HCT116 (cell line): ENCODE measurements at regions not wholly inside any gene's neighbourhood (a gene's known extent, or its start where the extent isn't known, plus 50 kb on each side); places are given as distances from the start of the nearest gene placed in this dataset.

Source experiments
- ATAC-seq: fragments of 200-7000 bp; cut with Tn5 transposase; 2 replicates; pipeline ENCODE4 v1.9.1; 2020; ENCODE audit warnings: mild to moderate bottlenecking, moderate library complexity
- BruUV-seq: library from RNA; stranded (reverse); fragments of 400-500 nt; replicated peaks from 2 replicates; lab custom pipeline; 2021; lab: Mats Ljungman, UMichigan
- CTCF ChIA-PET: fragments of 300-600 bp; sonication (Branson Sonifier 250); formaldehyde crosslinking; loops from one replicate; lab custom pipeline; 2021; ENCODE audit warnings: antibody characterized with exemption; lab: Charles Lee
- POLR2A ChIA-PET: fragments of 300-600, 350-600 bp; sonication (Branson Sonifier 250); formaldehyde crosslinking; loops from one replicate; lab custom pipeline; 2021; ENCODE audit warnings: antibody characterized with exemption; lab: Charles Lee
- RAD21 ChIA-PET, 2 experiments: fragments of 300-600 bp; sonication (Branson Sonifier 250); formaldehyde crosslinking; loops; one replicate each; lab custom pipeline; 2023; ENCODE audit warnings: low total read pairs in 2 of 2; ENCODE audit not compliant: uncharacterized antibody in 2 of 2, unreplicated experiment in 2 of 2, low non-redundant PET in 1 of 2; lab: Charles Lee
- DNase-seq: peaks from one replicate; pipeline ENCODE4 v3.0.0-alpha.2; 2010; ENCODE audit warnings: low read depth, low spot score
- H2AFZ ChIP-seq: fragments of 200-600 bp; shearing (Covaris generic), sonication (generic); 2 replicates; pipeline ENCODE4 v1.6.1; 2017; ENCODE audit warnings: low read depth, mixed run types, mixed read lengths, antibody characterized with exemption, low read length; ENCODE audit not compliant: poor library complexity, severe bottlenecking
- H3K27ac ChIP-seq: 2 replicates; pipeline ENCODE4 v1.5.1; 2012; ENCODE audit warnings: low read depth, low read length
- H3K27me3 ChIP-seq: fragments of 200-600 bp; sonication (generic); 2 replicates; pipeline ENCODE4 v1.6.1; 2016; ENCODE audit warnings: mixed run types, low read length, mixed read lengths; ENCODE audit not compliant: insufficient read depth
- H3K36me3 ChIP-seq, 2 experiments: fragments of 200-500 bp in 1 of 2; fragments of 200-600 bp in 1 of 2; sonication (Bioruptor generic) in 1 of 2; sonication (generic) in 1 of 2; 2 replicates each; pipeline versions ENCODE4 v1.5.1 to v1.6.1; 2014 to 2016; ENCODE audit warnings: low read length in 2 of 2, inconsistent platforms in 1 of 2, mixed read lengths in 1 of 2, mixed run types in 1 of 2; ENCODE audit not compliant: insufficient read depth in 2 of 2, control insufficient read depth in 1 of 2
- H3K4me1 ChIP-seq, 2 experiments: fragments of 200-600 bp in 1 of 2; sonication (generic) in 1 of 2; 2 replicates each; pipeline versions ENCODE4 v1.5.1 to v1.6.1; 2012 to 2017; ENCODE audit warnings: low read length in 2 of 2, inconsistent platforms in 1 of 2, mild to moderate bottlenecking in 1 of 2, mixed read lengths in 1 of 2, mixed run types in 1 of 2, moderate library complexity in 1 of 2; ENCODE audit not compliant: insufficient read depth in 2 of 2, control insufficient read depth in 1 of 2
- H3K4me2 ChIP-seq: fragments of 200-600 bp; sonication (generic); 2 replicates; pipeline ENCODE4 v1.6.1; 2017; ENCODE audit warnings: mixed run types, low read length, mixed read lengths
- H3K4me3 ChIP-seq, 2 experiments: fragments of 200-600 bp in 1 of 2; sonication (generic) in 1 of 2; replicated peaks in 1 of 2; 2 replicates each; pipeline ENCODE4 v1.5.1; 2011 to 2016; ENCODE audit warnings: low read length in 2 of 2, control low read depth in 1 of 2, low read depth in 1 of 2, mild to moderate bottlenecking in 1 of 2, mixed read lengths in 1 of 2, mixed run types in 1 of 2
- H3K79me2 ChIP-seq: fragments of 200-600 bp; sonication (generic); 2 replicates; pipeline ENCODE4 v1.6.1; 2017; ENCODE audit warnings: mild to moderate bottlenecking, mixed run types, low read length, moderate library complexity, mixed read lengths; ENCODE audit not compliant: insufficient read depth
- H3K9ac ChIP-seq: fragments of 200-600 bp; sonication (generic); 2 replicates; pipeline ENCODE4 v1.6.1; 2016; ENCODE audit warnings: low read length, mixed read lengths
- H3K9me2 ChIP-seq: fragments of 200-600 bp; sonication (generic), shearing (Covaris generic); 2 replicates; pipeline ENCODE4 v1.6.1; 2017; ENCODE audit warnings: mixed run types, mild to moderate bottlenecking, moderate library complexity; ENCODE audit not compliant: insufficient read depth
- H3K9me3 ChIP-seq, 2 experiments: fragments of 200-500 bp in 1 of 2; fragments of 200-600 bp in 1 of 2; sonication (Bioruptor generic) in 1 of 2; sonication (generic) in 1 of 2; 2 replicates each; pipeline ENCODE4 v1.6.1; 2014 to 2017; ENCODE audit warnings: low read length in 2 of 2, mixed read lengths in 2 of 2, inconsistent platforms in 1 of 2, low read depth in 1 of 2, mild to moderate bottlenecking in 1 of 2, mixed run types in 1 of 2, moderate library complexity in 1 of 2; ENCODE audit not compliant: control insufficient read depth in 1 of 2, insufficient read depth in 1 of 2
- H4K20me1 ChIP-seq: fragments of 200-600 bp; sonication (generic), shearing (Covaris generic); 2 replicates; pipeline ENCODE4 v1.6.1; 2017; ENCODE audit warnings: mixed run types, mild to moderate bottlenecking, moderate library complexity; ENCODE audit not compliant: insufficient read depth
- EGR1 ChIP-seq: IDR thresholded peaks from 2 replicates; pipeline ENCODE4 v1.6.1; 2012; ENCODE audit warnings: low read depth
- ELF1 ChIP-seq: IDR thresholded peaks from 2 replicates; pipeline ENCODE4 v1.6.1; 2012; ENCODE audit warnings: low read depth, borderline replicate concordance
- EZH2 ChIP-seq: fragments of 200-600 bp; sonication (generic); IDR thresholded peaks from 2 replicates; pipeline ENCODE4 v1.6.1; 2017; ENCODE audit warnings: antibody characterized with exemption, mixed run types
- EZH2phosphoT487 ChIP-seq: fragments of 200-600 bp; IDR thresholded peaks from 2 replicates; pipeline ENCODE4 v1.6.1; 2018; ENCODE audit warnings: antibody characterized with exemption, borderline replicate concordance
- FOSL1 ChIP-seq: IDR thresholded peaks from 2 replicates; pipeline ENCODE4 v1.6.1; 2012; ENCODE audit warnings: low read depth
- POLR2A ChIP-seq: IDR thresholded peaks from 2 replicates; pipeline ENCODE4 v1.7.0; 2011; ENCODE audit warnings: borderline replicate concordance; ENCODE audit not compliant: insufficient read depth, insufficient read length; ENCODE audit errors: extremely low read depth
- RAD21 ChIP-seq: IDR thresholded peaks from 2 replicates; pipeline ENCODE4 v1.6.1; 2012; ENCODE audit warnings: low read depth, mild to moderate bottlenecking
- SIN3A ChIP-seq: IDR thresholded peaks from 2 replicates; pipeline ENCODE4 v1.6.1; 2012; ENCODE audit warnings: low read depth
- SP1 ChIP-seq: IDR thresholded peaks from 2 replicates; pipeline ENCODE4 v1.6.1; 2012; ENCODE audit warnings: low read depth
- SRF ChIP-seq: IDR thresholded peaks from 2 replicates; pipeline ENCODE4 v1.6.1; 2012; ENCODE audit warnings: low read depth
- TCF7L2 ChIP-seq: IDR thresholded peaks from 2 replicates; pipeline ENCODE4 v1.7.0; 2011; ENCODE audit warnings: borderline replicate concordance, inconsistent platforms; ENCODE audit not compliant: insufficient read depth, insufficient read length; ENCODE audit errors: extremely low read depth
- ZBTB33 ChIP-seq: IDR thresholded peaks from 2 replicates; pipeline ENCODE4 v1.6.1; 2011; ENCODE audit warnings: mild to moderate bottlenecking, low read length, moderate library complexity; ENCODE audit not compliant: insufficient replicate concordance; ENCODE audit errors: extremely low read depth
- ZFX ChIP-seq: fragments of 450-650 bp; IDR thresholded peaks from 2 replicates; pipeline ENCODE4 v1.6.1; 2017
- ZNF274 ChIP-seq: fragments of 200-500 bp; sonication (Bioruptor generic); IDR thresholded peaks from 2 replicates; pipeline ENCODE4 v1.6.1; 2014; ENCODE audit warnings: mild to moderate bottlenecking, low read depth, low read length, inconsistent platforms
- intact Hi-C: fragments of 100-400 bp; cut with micrococcal nuclease; formaldehyde crosslinking; loops from 2 replicates; pipeline ENCODE4 v1.10.0; 2022
- TF ChIP-seq, protein P1 (sequence below): IDR thresholded peaks from 2 replicates; pipeline ENCODE4 v1.6.1; 2012
- TF ChIP-seq, protein P2 (sequence below): IDR thresholded peaks from 2 replicates; pipeline ENCODE4 v1.6.1; 2012; ENCODE audit warnings: low read depth
- TF ChIP-seq, protein P3 (sequence below), 3 experiments: fragments of 200-600 bp in 1 of 3; sonication (generic) in 1 of 3; IDR thresholded peaks in 2 of 3; conservative IDR thresholded peaks in 1 of 3; 2 replicates each; pipeline ENCODE4 v1.5.1; 2012 to 2017; ENCODE audit warnings: low read depth in 2 of 3, low read length in 2 of 3, antibody characterized with exemption in 1 of 3, borderline replicate concordance in 1 of 3, control low read depth in 1 of 3, mild to moderate bottlenecking in 1 of 3, mixed read lengths in 1 of 3, mixed run types in 1 of 3, moderate library complexity in 1 of 3; ENCODE audit not compliant: insufficient read depth in 1 of 3

DNA sequence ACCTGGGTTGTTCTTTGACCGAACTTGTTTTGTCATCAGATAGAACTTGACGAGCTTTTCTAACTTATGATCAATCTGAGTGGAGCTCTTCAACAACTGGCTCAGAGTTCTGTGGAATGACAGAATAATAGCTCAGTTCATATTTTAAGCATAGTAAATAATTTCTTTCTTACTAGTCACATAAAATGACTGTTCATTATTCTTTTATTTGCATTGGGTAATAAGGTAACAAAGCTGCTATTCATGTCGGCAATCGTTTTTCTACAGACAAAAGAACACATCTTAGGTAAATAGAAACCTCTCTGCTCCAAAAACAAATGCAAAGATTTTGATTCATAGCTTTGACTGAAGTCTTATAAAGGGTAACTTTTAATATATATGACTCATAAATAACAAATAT is 57.3 kb upstream of the CXCL8 start:
- Histone ChIP-seq H4K20me1 (no peaks in the 10 kb centered on the region), H3K9me2 (no peaks in the 10 kb centered on the region), H3K9ac (no peak overlapping the region), H3K27me3 (no peaks in the 10 kb centered on the region), H3K79me2 (no peaks in the 10 kb centered on the region), H3K36me3 (no peaks in the 10 kb centered on the region), H3K4me3 (no peak overlapping the region), H2AFZ (no peak overlapping the region), H3K4me1 (no peaks in the 10 kb centered on the region), H3K9me3 (no peaks in the 10 kb centered on the region), H3K4me2 (no peak overlapping the region), H3K27ac (no peak overlapping the region)
- ChIA-PET RAD21 (interaction anchor here in 1 of 2 experiments (0.6 kb wide), 1 partner anchor 45 kb away, joined by 3 read pairs; no protein-coding TSS in a partner anchor), CTCF (interaction anchor here (0.7 kb wide), 1 partner anchor 11 kb away, joined by 3 read pairs; no protein-coding TSS in a partner anchor), POLR2A (no interaction called here)
- ATAC-seq (no peak), DNase-seq (no peak)
- intact Hi-C loops = no loop called here
- TF ChIP-seq ZFX = no peak
- TF ChIP-seq SP1 = no peak
- TF ChIP-seq ELF1 = no peak
- TF ChIP-seq RAD21 = no peak
- TF ChIP-seq POLR2A = no peak
- TF ChIP-seq, protein P1, sequence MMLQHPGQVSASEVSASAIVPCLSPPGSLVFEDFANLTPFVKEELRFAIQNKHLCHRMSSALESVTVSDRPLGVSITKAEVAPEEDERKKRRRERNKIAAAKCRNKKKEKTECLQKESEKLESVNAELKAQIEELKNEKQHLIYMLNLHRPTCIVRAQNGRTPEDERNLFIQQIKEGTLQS = no peak
- TF ChIP-seq EZH2 = no peak
- TF ChIP-seq, protein P2, sequence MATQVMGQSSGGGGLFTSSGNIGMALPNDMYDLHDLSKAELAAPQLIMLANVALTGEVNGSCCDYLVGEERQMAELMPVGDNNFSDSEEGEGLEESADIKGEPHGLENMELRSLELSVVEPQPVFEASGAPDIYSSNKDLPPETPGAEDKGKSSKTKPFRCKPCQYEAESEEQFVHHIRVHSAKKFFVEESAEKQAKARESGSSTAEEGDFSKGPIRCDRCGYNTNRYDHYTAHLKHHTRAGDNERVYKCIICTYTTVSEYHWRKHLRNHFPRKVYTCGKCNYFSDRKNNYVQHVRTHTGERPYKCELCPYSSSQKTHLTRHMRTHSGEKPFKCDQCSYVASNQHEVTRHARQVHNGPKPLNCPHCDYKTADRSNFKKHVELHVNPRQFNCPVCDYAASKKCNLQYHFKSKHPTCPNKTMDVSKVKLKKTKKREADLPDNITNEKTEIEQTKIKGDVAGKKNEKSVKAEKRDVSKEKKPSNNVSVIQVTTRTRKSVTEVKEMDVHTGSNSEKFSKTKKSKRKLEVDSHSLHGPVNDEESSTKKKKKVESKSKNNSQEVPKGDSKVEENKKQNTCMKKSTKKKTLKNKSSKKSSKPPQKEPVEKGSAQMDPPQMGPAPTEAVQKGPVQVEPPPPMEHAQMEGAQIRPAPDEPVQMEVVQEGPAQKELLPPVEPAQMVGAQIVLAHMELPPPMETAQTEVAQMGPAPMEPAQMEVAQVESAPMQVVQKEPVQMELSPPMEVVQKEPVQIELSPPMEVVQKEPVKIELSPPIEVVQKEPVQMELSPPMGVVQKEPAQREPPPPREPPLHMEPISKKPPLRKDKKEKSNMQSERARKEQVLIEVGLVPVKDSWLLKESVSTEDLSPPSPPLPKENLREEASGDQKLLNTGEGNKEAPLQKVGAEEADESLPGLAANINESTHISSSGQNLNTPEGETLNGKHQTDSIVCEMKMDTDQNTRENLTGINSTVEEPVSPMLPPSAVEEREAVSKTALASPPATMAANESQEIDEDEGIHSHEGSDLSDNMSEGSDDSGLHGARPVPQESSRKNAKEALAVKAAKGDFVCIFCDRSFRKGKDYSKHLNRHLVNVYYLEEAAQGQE = no peak
- TF ChIP-seq ZNF274 = no peak
- no peak for TF ChIP-seq SIN3A
- no peak for TF ChIP-seq SRF
- TF ChIP-seq FOSL1 = no peak
- TF ChIP-seq, protein P3, sequence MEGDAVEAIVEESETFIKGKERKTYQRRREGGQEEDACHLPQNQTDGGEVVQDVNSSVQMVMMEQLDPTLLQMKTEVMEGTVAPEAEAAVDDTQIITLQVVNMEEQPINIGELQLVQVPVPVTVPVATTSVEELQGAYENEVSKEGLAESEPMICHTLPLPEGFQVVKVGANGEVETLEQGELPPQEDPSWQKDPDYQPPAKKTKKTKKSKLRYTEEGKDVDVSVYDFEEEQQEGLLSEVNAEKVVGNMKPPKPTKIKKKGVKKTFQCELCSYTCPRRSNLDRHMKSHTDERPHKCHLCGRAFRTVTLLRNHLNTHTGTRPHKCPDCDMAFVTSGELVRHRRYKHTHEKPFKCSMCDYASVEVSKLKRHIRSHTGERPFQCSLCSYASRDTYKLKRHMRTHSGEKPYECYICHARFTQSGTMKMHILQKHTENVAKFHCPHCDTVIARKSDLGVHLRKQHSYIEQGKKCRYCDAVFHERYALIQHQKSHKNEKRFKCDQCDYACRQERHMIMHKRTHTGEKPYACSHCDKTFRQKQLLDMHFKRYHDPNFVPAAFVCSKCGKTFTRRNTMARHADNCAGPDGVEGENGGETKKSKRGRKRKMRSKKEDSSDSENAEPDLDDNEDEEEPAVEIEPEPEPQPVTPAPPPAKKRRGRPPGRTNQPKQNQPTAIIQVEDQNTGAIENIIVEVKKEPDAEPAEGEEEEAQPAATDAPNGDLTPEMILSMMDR (IDR thresholded peaks at IDR 0.05 in 2 of 3, conservative IDR thresholded peaks at IDR 0.05 in 1 of 3; ENCODE audit: borderline replicate concordance in 1 of 3, insufficient read depth in 1 of 3, low read depth in 2 of 3, low read length in 2 of 3) = no peak
- TF ChIP-seq ZBTB33 = no peak
- TF ChIP-seq EZH2phosphoT487 = no peak
- TF ChIP-seq TCF7L2 = no peak
- no peak for TF ChIP-seq EGR1
- BruUV-seq = no TSS peak
